NCI-H1436 treated with DMSO at 0.1 percent for 48 hours (cell line): ENCODE measurements at regions not wholly inside any gene's neighbourhood (a gene's known extent, or its start where the extent isn't known, plus 50 kb on each side); places are given as distances from the start of the nearest gene placed in this dataset.

Experiments used
- DNase-seq: peaks from one replicate; lab custom pipeline; 2025; lab: John Stamatoyannopoulos, UW

DNA sequence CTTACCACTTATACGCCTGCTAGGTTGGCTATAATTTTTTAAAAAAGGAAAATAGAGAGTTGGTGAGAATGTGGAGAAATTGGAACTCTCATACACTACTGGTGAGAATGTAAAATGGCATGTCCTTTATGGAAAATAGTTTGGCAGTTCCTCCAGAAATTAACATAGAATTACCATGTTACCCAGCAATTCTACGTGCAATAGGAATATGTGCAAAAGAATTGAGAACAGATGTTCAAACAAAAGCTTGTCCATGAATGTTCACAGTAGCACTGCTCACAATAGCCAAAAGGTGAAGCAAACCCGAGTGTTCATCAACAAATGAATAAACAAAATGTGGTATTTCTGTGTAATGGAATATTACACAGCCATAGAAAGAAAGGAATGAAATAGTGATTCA lies 592.2 kb downstream of the DHX35 start:
- DNase-seq = no peak

DNA sequence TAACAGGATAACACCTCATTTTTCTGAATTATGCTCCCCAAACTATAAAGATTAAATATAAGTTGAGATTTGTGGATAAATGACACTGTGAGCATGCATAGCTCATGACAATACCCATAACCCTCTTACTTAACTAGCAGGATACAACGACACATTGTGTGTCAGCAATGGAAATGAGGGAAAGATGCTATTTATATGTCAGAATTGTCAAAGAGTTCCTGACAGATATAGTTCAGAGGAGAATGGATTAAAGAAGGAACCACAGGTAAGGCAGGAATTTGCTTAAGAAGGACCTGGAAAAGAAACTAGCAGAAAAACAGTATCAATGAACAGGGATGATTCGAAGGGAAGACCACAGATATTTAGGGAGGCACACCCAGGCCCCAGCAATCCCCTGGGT lies 591.0 kb downstream of the DHX35 start:
- no peak for DNase-seq

DNA sequence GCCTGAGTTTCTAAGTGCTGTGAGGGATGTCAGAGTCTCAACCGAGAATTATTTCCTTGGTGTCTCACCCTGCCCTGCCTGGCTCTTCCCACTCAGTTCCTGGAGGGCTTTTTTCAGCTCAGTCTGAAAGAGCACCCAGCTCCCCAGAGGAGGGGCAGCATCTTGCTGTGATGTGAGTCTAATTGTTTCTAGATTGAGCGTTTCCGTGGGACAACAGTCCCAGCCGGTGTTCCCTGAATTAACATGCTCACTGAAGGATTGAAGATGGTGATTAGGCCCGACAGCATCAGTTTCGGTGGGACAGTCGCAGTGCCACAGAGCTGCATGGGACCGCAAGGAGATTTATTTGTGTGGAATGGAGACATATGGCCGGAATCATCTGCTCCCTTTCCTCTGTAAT lies 587.6 kb downstream of the DHX35 start:
- DNase-seq = no peak

DNA sequence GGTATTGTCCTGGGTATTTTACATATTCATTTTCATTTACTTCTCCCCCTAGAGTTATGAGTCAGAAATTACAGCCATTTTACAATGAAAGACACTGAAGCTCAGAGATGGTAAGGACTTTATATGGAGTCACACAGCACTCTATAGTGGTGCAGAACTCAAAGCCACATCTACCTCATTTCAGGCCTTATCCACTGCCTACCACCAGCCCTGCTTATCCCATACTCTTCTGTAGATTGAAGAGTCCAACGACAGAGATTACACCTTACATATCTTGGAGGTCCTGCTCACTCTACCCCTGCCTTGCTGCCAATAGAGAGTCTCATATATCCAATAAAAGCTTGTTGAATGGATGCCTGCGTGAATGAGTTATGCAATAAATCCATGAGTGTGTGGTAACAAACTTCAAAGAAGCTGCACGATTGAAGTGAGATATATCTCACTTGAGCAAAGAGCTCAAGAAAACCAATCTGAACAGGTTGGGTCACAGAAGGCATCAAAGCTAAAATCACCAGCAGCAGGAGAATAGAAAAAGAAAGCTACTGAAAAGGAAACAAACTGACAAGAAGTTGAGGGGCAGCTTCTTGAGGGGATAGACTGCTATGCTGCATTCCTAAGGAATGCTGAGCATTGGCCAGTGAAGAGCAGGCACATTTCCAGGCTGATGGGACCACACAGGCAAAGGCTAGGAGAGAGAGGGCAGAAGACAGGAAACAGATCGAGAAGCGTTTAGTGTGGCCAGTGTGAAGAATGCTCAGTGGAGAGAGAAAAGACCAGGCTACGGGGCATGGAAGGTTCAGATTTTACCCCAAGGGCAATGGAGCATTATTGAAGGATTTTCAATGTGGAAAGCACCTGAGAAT lies 585.6 kb downstream of the DHX35 start:
- DNase-seq = no peak

DNA sequence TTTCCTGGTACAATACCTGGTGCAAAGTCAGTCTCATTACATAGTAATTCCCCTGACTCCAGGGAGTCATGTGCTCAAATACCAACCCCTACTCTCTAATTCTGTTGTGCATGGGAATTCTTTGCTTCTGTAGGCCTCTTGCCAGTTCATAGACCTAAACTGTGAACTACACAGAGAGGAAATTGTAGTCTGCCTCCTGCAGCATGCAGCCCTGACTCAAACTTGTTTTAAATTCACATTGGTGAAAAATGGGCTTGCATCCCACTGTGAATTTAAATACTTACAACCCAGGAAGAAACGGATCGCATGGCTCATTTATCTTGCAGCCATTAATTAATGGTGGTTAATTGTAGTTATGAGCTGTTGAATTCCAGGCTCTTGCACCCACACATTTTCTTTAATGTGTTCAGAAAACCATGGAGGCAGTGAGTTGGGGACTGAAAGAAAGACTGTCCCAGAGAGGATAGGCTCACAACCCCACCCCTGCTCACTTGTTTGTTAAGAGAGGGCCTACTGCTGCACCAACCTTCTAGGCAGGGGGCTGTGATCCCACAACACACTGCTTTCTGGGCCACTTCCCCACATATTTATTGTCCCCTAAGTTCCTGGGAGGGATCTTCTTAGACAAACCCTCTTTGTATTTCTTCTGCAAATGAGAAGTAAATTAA lies 579.1 kb downstream of the DHX35 start:
- no peak for DNase-seq

DNA sequence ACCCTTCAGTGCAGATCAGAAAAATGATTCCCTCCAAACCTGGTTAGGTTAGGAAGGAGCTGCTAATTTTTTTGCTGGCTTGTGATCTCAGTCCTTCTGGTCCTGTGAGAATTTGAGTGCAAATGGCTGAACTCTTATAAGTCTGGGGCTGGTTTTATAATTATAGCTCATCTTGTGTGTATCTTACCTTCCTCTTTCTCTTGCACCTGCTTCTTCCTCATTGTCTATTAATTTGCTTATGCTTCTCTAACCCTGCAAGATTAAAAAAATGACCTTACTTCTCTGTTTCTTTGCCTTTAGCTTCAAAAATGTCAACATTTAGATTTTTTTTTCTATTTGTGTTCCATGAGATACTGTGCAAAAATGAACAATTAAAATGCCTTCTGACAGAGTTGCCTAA lies 576.2 kb downstream of the DHX35 start:
- no peak for DNase-seq

DNA sequence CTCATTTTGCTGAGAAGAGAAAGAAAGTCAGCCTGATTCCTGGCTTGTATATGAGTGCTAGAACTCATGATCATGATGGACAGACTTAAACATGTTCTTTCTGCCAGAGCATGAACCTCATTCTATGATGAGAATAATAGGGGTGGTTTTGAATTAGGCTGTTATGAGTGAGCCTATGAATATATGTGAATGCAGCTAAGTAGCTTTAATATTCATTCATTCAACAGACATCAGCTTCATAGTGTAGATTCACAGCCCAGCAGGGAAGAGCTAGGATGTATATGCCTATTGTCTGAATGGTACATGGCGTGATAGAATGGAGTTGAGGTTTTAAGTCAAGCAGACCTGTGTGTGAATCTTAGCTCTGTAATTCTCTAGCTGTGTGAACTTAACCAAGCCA lies 573.2 kb downstream of the DHX35 start:
- DNase-seq = no peak

DNA sequence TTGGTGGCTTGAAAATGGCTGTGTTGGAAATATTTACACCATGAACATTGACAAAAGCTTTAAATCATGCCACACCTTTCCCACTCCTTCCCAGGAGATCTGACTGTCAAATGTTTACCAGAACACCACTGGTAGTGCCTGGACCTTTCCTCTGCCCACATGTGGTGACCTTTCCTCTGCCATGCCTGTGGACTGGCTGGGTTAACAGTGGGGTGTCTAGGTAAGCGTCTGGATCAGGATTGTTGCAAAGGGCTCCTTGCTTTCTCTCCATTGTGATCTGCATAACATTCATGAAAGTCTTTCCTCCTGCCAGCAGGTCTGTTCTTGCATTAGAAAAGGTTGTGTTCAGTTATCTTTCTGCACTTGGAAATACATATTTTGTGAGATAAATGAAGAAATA lies 572.7 kb downstream of the DHX35 start:
- DNase-seq = no peak

DNA sequence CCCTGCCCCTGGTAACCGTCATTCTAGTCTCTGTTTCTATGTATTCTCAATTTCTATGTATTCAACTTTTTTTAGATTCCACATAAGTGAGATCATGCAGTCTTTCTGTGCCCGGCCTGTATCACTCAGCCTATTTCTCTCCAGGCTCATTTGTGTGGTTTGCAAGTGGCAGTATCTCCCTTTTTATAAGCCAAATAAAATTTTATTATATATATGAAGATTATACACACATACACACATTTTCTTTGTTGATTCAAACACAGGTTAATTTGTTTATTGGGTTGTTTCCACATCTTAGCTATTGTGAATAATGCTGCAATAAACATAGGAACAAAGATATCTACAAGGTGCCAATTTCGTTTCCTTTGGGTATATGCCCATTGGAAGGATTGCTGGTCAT lies 571.7 kb downstream of the DHX35 start:
- no peak for DNase-seq

DNA sequence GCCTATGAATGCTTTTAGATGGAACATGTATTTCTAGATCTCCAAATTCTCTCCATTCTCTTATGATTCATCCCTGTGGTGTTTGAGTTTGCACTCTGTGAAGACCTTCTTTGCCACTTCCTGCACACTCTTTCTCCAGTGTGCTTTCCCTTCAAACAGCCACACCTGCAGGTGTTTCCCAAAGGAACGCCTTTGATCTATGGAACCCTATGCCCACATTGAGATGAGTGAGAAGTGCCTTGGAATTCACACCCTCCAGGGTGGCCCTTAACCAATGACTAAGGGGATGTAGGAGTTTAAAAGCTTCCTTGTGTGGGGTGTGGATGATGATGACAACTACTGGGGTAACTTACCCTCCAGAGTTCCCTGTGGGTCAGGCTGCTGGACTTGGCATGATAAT lies 570.1 kb downstream of the DHX35 start:
- no peak for DNase-seq

DNA sequence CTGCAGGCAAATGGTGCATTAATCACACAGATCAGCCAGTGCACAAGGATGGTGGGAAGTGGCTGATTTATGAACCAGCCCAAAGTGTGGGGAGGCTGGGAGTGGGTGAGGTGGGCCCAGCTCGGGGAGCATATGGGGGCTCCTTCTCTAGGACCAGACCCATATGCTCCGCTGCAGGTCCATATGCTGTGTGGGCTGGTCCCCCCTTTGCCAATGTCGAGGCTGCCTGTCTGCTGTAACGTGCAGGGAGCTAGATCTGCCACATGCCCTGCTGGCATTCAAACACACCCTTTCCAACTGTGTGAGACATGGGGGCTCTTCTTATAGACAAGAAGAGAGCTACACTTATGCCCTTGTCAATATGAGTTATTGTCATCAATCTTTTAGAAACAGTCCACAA lies 566.3 kb downstream of the DHX35 start:
- DNase-seq = no peak

DNA sequence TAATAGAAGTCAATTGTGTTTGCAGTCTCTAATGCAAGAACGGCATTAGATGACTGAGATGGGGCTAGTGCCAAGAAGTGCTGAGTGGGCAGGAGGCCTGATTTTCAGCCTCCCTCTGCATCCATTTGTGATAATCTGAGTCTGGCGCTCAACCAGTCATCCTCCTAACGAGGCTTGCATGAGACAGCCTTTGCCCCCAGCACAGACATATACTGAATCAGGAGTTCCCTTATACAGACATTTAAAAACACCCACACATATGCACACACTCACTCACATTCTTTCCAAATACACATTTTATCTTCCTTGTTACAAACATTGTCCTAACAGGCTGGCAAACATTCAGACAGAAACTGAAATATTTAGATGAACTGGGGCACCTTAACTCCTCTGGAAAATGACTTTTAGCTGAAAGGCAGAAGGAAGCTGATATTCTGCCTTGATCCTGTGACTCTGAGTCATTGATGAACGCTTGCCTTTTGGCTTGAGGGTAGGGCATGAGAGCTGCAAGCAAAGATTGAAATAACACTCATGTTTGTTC lies 562.3 kb downstream of the DHX35 start:
- no peak for DNase-seq

DNA sequence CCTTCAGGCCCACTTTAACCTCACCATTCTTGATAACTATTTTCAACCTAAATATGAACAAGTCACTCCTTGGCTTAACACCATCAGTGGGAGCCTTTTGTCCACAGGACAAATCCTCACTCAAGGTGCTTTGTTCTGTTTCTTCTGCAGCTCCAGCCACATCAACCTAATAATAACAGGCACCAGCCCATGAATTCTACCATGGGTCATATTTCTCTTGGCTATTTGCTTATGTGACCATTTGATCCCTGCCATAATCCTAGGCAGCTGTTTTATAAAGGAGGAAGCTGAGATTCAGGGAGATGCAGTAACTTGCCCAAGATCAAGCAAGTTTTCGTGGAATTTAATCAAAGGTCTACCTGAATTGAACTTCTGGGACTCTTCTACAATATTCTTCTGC lies 561.3 kb downstream of the DHX35 start:
- no peak for DNase-seq

DNA sequence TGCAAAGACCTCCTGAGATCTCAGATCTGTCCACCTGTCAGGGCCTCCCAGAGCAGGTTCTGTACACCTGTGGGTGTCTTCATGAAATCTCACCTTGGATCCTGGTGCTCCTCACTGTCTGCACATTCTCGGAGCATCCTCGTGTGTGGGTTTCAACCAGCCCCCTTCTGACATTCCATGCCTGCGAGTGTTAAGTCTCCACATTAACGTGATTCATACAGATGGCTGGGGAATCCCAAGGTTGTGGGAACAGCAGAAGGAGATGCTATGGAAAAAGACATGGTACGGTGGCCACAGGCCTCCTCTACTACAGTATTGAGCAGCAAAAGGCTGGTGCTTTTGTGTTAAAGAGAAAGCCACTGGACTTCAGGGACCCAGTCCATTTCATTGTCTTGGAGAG lies 556.5 kb downstream of the DHX35 start:
- DNase-seq = no peak

DNA sequence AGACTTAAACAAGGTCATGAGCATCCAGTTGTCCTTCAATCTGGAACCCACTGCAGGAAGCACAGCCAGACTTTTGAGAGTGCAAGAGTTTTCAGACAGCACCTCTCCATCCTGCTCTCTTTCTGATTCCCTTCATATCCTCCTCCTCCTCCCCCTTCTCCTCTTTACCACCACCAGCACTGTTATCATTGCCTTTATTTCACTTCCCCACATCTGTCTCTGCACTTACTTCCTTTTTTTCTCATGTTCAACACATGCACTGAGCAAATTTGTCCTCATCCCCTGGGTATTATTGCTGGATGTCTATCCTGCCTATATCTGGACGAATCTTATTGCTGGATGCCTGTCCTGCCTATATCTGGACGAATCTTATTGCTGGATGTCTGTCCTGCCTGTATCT lies 554.8 kb downstream of the DHX35 start:
- DNase-seq = no peak

DNA sequence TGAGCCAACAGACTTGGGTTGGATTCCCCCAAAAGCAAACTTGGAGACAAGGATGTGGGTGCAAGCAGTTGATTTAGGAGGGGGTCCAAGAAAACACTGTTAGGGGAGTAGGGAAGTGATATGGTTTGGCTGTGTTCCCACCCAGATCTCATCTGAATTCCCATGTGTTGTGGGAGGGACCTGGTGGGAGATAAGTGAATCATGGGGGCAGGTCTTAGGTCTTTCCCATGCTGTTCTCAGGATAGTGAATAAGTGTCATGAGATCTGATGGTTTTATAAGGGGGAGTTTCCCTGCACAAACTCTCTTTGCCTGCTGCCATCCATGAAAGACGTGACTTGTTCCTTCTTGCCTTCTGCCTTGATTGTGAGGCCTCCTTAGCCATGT lies 542.6 kb downstream of the DHX35 start:
- no peak for DNase-seq

DNA sequence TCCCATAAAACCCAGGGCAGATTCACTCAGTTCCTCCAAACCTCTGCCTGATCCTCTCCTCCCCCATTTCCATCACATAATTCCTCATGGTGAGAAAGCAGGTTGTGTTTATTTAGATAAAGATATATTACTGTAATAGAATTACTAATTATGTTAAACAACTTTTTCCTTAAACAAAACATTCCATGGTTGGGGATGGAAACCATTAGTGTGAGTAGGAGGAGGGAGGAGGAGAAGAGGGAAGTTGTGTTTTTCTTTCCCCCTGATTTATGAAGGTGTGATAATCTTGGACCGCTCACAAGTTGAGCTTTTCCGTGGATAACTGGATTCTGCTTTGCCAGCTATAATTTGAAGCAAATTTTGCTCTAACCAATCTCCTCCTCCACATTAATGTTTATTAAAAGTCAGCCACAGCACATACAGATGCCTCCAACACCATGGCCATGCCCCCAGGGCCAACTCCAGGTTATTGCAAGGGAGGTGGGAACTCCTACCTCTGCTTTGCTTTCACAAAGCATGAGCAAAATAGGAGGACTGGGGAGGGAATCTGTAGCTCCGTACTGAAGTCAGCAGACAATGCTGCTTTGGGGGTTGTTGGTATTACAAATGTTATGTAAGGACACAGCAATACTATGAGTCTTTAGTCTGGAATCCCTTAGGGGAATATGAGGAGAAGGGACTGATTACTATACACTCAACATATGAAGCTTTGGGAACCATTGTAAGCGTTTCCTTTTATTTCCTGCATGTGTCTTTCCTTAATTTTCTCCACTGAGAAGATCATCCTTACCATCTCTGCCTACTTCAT lies 542.0 kb downstream of the DHX35 start:
- DNase-seq = no peak

DNA sequence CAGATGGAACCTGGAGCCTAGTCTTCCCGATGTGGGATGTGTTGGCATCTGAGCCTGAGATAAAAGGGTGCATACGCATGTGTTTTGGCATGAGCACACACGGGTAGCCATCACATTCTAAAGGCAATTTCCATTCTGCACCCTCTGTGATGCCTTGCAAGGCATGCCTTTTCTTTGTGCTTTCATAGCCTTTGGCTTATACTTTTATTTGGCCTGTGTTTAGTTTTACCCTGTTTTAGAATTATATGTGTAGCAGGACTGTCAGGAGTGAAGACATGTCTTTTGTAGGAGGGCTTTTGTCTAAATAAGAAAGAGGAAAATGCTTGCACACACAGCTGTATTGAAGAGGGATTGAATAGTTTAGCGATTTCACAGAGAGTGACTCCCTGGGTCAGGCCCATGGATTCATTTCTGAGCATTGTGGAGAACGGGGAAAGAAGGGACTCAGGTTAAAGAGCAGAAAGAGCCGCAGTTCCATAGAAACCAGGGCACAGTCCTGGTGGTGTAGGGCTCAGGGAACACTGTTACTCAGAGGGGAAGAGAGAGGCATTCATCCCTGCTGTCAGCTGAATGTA lies 530.2 kb downstream of the DHX35 start:
- no peak for DNase-seq

DNA sequence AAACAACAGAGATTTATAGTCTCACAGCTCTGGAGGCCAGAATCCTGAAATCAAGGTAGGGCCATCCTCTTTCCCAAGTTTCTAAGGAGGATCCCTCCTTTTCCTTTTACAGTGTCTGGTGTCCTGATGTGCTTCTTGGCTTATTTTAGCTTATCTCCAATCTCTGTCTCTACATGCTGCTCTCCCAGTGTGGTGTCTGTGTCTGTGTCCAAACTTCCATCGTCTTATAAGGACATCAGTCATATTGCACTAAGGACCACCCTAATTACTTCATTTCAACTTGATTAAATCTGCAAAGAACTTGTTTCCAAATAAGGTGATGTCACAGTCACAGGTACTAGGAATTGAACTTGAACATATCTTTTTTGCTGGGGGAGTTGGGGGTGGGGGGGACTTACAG lies 529.6 kb downstream of the DHX35 start:
- DNase-seq = no peak

DNA sequence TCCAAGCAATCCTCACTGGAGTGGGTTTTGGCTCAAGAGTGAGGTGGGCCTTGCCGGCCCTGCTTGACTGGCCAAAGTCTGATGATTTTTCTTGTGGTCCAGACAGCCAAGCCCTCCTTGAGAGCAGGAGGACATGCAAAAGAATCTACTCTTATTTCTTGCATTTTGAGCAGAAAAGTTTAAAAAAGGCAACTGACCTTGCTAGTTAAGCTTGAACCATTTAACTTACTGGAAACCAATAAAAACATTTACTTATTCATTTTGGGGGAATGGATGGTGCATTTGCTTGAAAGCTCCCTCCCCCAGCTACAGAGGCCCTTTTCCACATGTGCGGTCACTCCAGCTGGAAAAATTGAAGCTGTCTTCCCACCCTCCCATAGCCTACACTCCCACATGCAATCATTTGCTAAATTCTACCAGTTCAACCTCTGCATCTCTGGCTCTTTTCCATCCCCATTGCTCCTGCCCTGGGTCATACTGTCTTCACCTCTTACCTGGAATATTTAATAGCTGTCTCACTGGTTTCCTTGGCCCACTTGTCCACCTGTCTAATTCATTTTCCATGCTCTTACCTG lies 527.9 kb downstream of the DHX35 start:
- no peak for DNase-seq

DNA sequence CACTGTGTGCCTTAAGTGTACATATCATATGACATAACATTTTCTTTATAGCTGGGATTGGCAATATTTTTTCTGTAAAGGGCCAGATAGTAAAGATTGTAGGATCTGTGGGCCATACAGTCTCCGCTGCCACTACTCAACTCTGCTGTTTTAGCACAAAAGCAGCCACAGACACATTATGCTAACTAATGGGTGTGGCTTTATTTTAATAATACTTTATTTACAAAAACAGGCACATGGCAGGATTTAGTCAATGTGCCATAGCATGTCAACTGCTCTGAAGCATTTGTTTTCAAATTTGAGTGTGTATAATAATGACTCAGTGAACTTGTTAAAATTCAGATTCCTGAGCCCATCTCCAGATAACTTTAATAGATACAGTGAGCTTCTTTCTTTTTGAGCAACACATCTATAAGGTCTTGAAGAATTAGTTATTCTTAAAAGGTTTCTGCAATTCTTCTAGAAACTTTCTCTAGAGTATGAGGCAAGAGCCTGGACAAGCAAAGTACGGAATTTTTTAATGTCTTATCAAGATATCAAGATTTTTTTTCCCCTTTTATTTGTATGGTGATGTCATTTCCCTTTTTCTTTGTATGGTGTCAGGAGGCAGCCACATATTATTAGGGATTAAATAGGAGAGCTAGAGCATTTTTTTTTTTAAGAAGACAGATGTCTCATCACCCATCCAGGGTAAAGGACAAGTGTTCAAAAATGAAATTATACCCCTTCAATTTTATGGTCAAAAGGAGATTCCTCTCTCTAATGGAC lies 518.3 kb downstream of the DHX35 start:
- DNase-seq = no peak
